ENCODE measurements at regions not wholly inside any gene's neighbourhood (a gene's known extent, or its start where the extent isn't known, plus 50 kb on each side); places are given as distances from the start of the nearest gene placed in this dataset.
"Not testable (repeated sequence)": the region's sequence is repeated elsewhere in the genome, so short reads cannot be mapped to it uniquely, and the experiment has no call there.

DNA sequence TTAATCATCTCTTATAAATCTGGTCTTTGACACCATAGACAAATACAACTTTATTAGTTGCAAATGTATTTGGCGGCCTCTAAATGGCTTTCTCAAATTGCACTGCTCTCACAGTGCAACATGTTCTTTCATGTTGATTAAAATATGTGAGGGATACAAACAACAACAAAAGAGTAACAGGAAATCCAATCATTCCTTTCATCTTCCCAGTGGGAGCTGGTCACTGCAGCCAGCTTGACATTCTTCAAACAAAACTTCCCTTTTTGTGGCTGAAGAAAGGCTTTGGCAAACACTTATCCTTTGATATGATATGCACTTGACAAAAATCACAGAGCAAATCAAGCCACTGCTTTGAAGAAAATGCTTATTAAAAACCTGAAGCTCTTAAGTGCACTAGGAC lies 973.6 kb downstream of the EPHA3 start:
- H3K9me3 ChIP-seq (replicated peaks in 1 of 2; ENCODE audit: control insufficient read depth in 1 of 2, insufficient read depth in 1 of 2, low read length in 2 of 2), result no peaks in the 10 kb centered on the region
- no peaks in the 10 kb centered on the region for H3K79me2 ChIP-seq (ENCODE audit: insufficient read depth, low read length)
- H4K20me1 ChIP-seq (ENCODE audit: insufficient read depth, low read length), result no peaks in the 10 kb centered on the region
- Mint-ChIP-seq H3K27me3 (ENCODE audit: low read depth in 3 of 3) (peaks cover 0 to 1% (median 0%) of the 10 kb centered on the region in 3 donors), H3K4me3 (no peak overlapping the region), H3K36me3 (no peaks in the 10 kb centered on the region), H3K27ac (no peak overlapping the region), H3K9me3 (peaks cover 0 to 3% (median 0%) of the 10 kb centered on the region in 7 donors), H3K4me1 (no peaks in the 10 kb centered on the region)
- H2AFZ ChIP-seq (ENCODE audit: insufficient read depth, low read depth, low read length, poor library complexity, severe bottlenecking), result no peak overlapping the region
- no peak overlapping the region for H3K27ac ChIP-seq (ENCODE audit: low read depth in 1 of 2, low read length in 2 of 2)
- no peak overlapping the region for H3K9ac ChIP-seq (ENCODE audit: insufficient read depth, low read length, poor library complexity, severe bottlenecking)
- DNase-seq, result no peak
- intact Hi-C loops (cut with micrococcal nuclease), result no loop called here
- H3K27me3 ChIP-seq (ENCODE audit: control insufficient read depth in 2 of 2, insufficient read depth in 2 of 2, low read length in 2 of 2), result no peaks in the 10 kb centered on the region
- no peak for TF ChIP-seq CTCF (IDR thresholded peaks at IDR 0.05)
- no peak overlapping the region for H3K4me3 ChIP-seq (replicated peaks in 1 of 3; ENCODE audit: low read depth in 2 of 3, low read length in 3 of 3)
- no peaks in the 10 kb centered on the region for H3K36me3 ChIP-seq (replicated peaks in 1 of 2; ENCODE audit: control insufficient read depth in 1 of 2, insufficient read depth in 2 of 2, low read length in 2 of 2)
- no peak overlapping the region for H3K4me2 ChIP-seq (replicated peaks; ENCODE audit: extremely low read depth, low read length, poor library complexity, severe bottlenecking)
- no CpG with 5 or more reads among the region's 1 CpG for WGBS (ENCODE audit: insufficient coverage)
- H3K4me1 ChIP-seq (ENCODE audit: control insufficient read depth in 1 of 2, insufficient read depth in 2 of 2, low read length in 2 of 2), result no peaks in the 10 kb centered on the region

DNA sequence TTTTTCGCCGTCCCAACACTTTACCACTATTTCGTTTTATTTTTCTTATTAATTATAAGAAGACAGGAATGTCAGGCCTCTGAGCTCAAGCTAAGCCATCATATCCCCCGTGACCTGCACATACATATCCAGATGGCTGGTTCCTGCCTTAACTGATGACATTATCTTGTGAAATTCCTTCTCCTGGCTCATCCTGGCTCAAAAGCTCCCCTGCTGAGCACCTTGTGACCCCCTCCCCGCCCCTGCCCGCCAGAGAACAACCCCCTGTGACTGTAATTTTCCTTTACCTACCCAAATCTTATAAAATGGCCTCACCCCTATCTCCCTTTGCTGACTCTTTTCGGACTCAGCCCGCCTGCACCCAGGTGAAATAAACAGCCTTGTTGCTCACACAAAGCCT lies 978.9 kb downstream of the EPHA3 start:
- H3K27me3 ChIP-seq (ENCODE audit: control insufficient read depth in 2 of 2, insufficient read depth in 2 of 2, low read length in 2 of 2); H3K27ac Mint-ChIP-seq; H3K4me1 Mint-ChIP-seq; H3K27me3 Mint-ChIP-seq (ENCODE audit: low read depth in 3 of 3); H3K4me2 ChIP-seq (replicated peaks; ENCODE audit: extremely low read depth, low read length, poor library complexity, severe bottlenecking); H3K9me3 Mint-ChIP-seq; H3K9me3 ChIP-seq (replicated peaks in 1 of 2; ENCODE audit: control insufficient read depth in 1 of 2, insufficient read depth in 1 of 2, low read length in 2 of 2); H3K9ac ChIP-seq (ENCODE audit: insufficient read depth, low read length, poor library complexity, severe bottlenecking); DNase-seq; H3K4me1 ChIP-seq (ENCODE audit: control insufficient read depth in 1 of 2, insufficient read depth in 2 of 2, low read length in 2 of 2); H3K79me2 ChIP-seq (ENCODE audit: insufficient read depth, low read length); H3K4me3 ChIP-seq (replicated peaks in 1 of 3; ENCODE audit: low read depth in 2 of 3, low read length in 3 of 3); H3K27ac ChIP-seq (ENCODE audit: low read depth in 1 of 2, low read length in 2 of 2); H3K4me3 Mint-ChIP-seq; intact Hi-C loops (cut with micrococcal nuclease); H2AFZ ChIP-seq (ENCODE audit: insufficient read depth, low read depth, low read length, poor library complexity, severe bottlenecking); H3K36me3 ChIP-seq (replicated peaks in 1 of 2; ENCODE audit: control insufficient read depth in 1 of 2, insufficient read depth in 2 of 2, low read length in 2 of 2); H3K36me3 Mint-ChIP-seq; H4K20me1 ChIP-seq (ENCODE audit: insufficient read depth, low read length): not testable (repeated sequence)
- 93% methylated on average over 3 of the region's 8 CpGs for WGBS (ENCODE audit: insufficient coverage)
